ENCODE measurements at regions not wholly inside any gene's neighbourhood (a gene's known extent, or its start where the extent isn't known, plus 50 kb on each side); places are given as distances from the start of the nearest gene placed in this dataset.

GRCh38 chr15:62447742-62448141, 282.7 kb upstream of the C2CD4B start:
- H2AFZ ChIP-seq = no peak overlapping the region
- H3K4me2 ChIP-seq (ENCODE audit: low read length) = no peak overlapping the region
- H3K4me1 ChIP-seq = no peaks in the 10 kb centered on the region
- no peaks in the 10 kb centered on the region for H3K9me3 ChIP-seq (ENCODE audit: control insufficient read depth, low read length)
- no peaks in the 10 kb centered on the region for H3K36me3 ChIP-seq (ENCODE audit: control insufficient read depth, insufficient read depth, low read length)
- H3K27me3 ChIP-seq (ENCODE audit: control insufficient read depth, insufficient read depth, low read length) = no peaks in the 10 kb centered on the region
- TF ChIP-seq CTCF (IDR thresholded peaks at IDR 0.05) = no peak
- no peak overlapping the region for H3K27ac ChIP-seq
- H3K9ac ChIP-seq = no peak overlapping the region
- no peaks in the 10 kb centered on the region for H3K79me2 ChIP-seq
- H3K4me3 ChIP-seq (ENCODE audit: low read depth, low read length) = no peak overlapping the region

GRCh38 chr15:62449638-62450037, 284.6 kb upstream of the C2CD4B start:
- H3K27me3 ChIP-seq (ENCODE audit: control insufficient read depth, insufficient read depth, low read length) = no peaks in the 10 kb centered on the region
- H3K4me2 ChIP-seq (ENCODE audit: low read length) = no peak overlapping the region
- no peak overlapping the region for H3K4me3 ChIP-seq (ENCODE audit: low read depth, low read length)
- no peak overlapping the region for H3K27ac ChIP-seq
- no peak for TF ChIP-seq CTCF (IDR thresholded peaks at IDR 0.05)
- H3K79me2 ChIP-seq = no peaks in the 10 kb centered on the region
- H3K36me3 ChIP-seq (ENCODE audit: control insufficient read depth, insufficient read depth, low read length) = no peaks in the 10 kb centered on the region
- H3K9ac ChIP-seq = no peak overlapping the region
- H3K9me3 ChIP-seq (ENCODE audit: control insufficient read depth, low read length) = no peaks in the 10 kb centered on the region
- H3K4me1 ChIP-seq = no peaks in the 10 kb centered on the region
- H2AFZ ChIP-seq = no peak overlapping the region

- H3K4me1 ChIP-seq = no peaks in the 10 kb centered on the region
Measured at GRCh38 chr15:62450061-62450460, 285.0 kb upstream of the C2CD4B start.

GRCh38 chr15:62452026-62452425, 286.9 kb upstream of the C2CD4B start:
- Histone ChIP-seq H3K27ac (no peak overlapping the region), H3K9me3 (ENCODE audit: control insufficient read depth, low read length) (no peaks in the 10 kb centered on the region), H3K4me3 (ENCODE audit: low read depth, low read length) (no peak overlapping the region), H3K9ac (no peak overlapping the region), H3K4me1 (peaks cover 2% of the 10 kb centered on the region), H2AFZ (no peak overlapping the region), H3K27me3 (ENCODE audit: control insufficient read depth, insufficient read depth, low read length) (no peaks in the 10 kb centered on the region), H3K4me2 (ENCODE audit: low read length) (no peak overlapping the region), H3K79me2 (no peaks in the 10 kb centered on the region), H3K36me3 (ENCODE audit: control insufficient read depth, insufficient read depth, low read length) (no peaks in the 10 kb centered on the region)
- TF ChIP-seq CTCF (IDR thresholded peaks at IDR 0.05) = no peak

More at GRCh38 chr15:62450061-62450460, 285.0 kb upstream of the C2CD4B start:
- Histone ChIP-seq H3K36me3 (ENCODE audit: control insufficient read depth, insufficient read depth, low read length) (no peaks in the 10 kb centered on the region), H3K4me2 (ENCODE audit: low read length) (no peak overlapping the region), H3K79me2 (no peaks in the 10 kb centered on the region), H2AFZ (no peak overlapping the region), H3K9ac (no peak overlapping the region), H3K27me3 (ENCODE audit: control insufficient read depth, insufficient read depth, low read length) (no peaks in the 10 kb centered on the region), H3K9me3 (ENCODE audit: control insufficient read depth, low read length) (no peaks in the 10 kb centered on the region), H3K27ac (no peak overlapping the region), H3K4me3 (ENCODE audit: low read depth, low read length) (no peak overlapping the region)
- TF ChIP-seq CTCF (IDR thresholded peaks at IDR 0.05) = no peak

GRCh38 chr15:62452667-62453066, 287.6 kb upstream of the C2CD4B start:
- no peak overlapping the region for H3K27ac ChIP-seq
- H3K4me1 ChIP-seq = peaks cover 2% of the 10 kb centered on the region
- H3K79me2 ChIP-seq = no peaks in the 10 kb centered on the region
- H3K36me3 ChIP-seq (ENCODE audit: control insufficient read depth, insufficient read depth, low read length) = no peaks in the 10 kb centered on the region
- H3K27me3 ChIP-seq (ENCODE audit: control insufficient read depth, insufficient read depth, low read length) = no peaks in the 10 kb centered on the region
- no peak overlapping the region for H3K4me3 ChIP-seq (ENCODE audit: low read depth, low read length)
- no peaks in the 10 kb centered on the region for H3K9me3 ChIP-seq (ENCODE audit: control insufficient read depth, low read length)
- no peak overlapping the region for H2AFZ ChIP-seq
- H3K4me2 ChIP-seq (ENCODE audit: low read length) = no peak overlapping the region
- H3K9ac ChIP-seq = no peak overlapping the region
- no peak for TF ChIP-seq CTCF (IDR thresholded peaks at IDR 0.05)
